NCI-H774 (cell line): ENCODE measurements at regions not wholly inside any gene's neighbourhood (a gene's known extent, or its start where the extent isn't known, plus 50 kb on each side); places are given as distances from the start of the nearest gene placed in this dataset.

Experiments
- DNase-seq: peaks from one replicate; lab custom pipeline; 2025; lab: John Stamatoyannopoulos, UW

DNA sequence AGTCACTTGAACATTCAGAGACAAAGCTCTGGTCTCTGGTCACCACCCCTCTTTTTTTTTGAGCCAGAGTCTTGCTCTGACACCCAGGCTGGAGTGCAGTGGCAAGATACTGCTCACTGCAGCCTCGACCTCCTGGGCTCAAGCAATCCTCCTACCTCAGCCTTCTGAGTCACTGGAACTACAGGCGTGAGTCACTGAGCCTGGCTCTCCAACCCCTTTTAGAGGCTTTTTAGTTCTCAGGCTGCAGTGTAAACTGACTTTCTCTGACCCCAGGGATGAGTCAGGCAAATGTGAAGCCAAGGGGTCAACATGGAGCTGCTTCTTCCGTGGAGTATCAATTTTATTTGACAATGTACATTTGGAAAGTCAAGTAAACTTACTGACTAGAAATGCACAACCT is 229.2 kb downstream of the PTTG2 start:
- no peak for DNase-seq

DNA sequence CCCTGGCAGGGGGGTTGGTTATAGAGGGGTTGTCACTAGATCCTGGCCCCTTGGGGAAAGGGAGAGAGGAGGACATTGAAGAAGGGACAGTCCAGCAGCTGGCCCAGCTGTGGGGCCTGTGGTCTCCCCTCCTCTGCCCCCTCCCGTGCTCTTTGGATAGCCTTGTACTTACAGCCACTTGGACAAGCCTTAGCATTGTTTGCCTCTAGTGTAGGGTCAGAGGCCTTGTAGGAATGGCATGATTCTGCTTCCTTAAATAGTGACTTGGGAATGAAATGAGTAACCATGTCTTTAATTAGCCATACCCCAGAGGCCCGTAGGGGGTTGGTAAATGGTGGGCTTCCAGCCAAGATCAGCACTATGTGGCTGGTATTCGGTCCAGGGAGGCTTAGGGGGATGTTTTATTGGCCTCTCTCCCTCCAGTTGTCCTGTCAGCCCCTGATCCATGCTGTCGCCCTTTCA is 230.6 kb downstream of the PTTG2 start:
- no peak for DNase-seq

DNA sequence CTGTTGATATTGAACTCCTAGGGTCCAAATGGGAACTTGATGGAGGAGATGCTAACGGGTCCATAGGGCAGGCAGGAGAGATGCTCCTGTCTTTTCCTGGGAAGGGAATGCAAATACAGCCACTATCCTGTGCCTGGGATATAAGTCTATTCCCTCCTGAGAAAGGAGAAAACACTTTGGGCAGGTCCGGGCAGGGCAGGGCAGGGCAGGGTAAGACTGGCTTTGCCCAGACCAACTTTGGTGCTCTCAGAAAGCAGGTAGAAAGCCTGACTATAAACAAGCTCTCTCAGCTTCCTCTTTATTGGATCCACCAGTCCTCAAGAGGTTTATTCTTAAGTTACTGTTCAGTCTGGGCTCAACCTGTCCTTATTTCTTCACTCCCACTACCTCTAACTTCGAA is 232.3 kb downstream of the PTTG2 start:
- no peak for DNase-seq

DNA sequence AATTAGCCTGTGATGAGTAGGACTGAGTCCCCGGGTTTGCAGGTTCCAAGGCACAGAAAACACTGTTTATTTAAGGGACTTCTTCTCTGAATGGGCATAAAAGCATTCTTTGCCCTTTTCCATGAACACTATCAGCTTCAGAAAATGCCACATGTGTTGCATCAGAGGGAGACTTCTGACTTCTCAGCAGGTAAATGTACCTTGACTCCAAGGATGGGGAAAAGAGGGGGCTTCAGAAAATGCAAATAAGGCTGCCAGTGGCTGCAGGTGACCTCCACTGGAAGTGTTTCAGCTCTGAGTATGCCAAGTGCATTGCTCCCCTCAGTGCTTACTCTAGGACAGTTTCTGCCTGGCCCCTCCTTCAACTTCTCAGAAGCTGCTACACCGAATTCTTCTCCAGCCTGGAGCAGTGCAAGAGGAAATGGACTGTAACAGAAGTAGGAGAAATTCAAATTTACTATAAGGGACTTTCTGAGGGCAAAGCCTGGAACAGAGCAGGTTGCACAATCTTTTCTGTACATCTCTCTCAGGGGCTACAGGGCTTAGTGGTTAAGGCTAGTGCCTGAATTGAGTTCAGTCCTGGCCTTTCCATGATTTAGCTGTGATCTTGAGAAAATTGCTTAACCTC is 233.2 kb downstream of the PTTG2 start:
- DNase-seq: no peak

DNA sequence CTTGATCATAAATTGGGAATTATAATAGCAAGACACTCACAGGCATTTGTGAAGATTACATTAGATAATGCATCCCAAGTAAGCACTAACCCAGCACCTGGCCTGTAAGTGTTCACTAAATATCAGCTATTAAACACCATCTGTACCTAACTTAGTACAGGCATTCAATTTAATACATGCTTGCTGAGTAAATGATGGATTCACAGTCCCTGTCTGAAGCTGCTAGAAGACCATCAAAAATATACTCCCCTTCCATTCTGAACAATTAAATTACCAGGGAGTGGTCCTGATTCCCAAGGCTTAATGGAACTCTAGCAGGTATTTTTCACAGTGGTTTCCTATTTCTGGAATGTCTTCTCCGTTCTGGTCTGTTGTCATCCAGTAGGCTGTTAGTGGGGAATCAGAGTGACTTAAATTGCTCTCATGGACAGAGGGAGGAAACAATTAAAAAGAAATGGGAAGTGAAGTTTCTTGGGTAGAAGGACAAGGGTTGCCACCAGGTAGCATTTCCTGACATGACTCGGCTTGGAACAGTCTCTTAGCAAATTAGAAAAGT is 233.9 kb downstream of the PTTG2 start:
- DNase-seq: no peak

DNA sequence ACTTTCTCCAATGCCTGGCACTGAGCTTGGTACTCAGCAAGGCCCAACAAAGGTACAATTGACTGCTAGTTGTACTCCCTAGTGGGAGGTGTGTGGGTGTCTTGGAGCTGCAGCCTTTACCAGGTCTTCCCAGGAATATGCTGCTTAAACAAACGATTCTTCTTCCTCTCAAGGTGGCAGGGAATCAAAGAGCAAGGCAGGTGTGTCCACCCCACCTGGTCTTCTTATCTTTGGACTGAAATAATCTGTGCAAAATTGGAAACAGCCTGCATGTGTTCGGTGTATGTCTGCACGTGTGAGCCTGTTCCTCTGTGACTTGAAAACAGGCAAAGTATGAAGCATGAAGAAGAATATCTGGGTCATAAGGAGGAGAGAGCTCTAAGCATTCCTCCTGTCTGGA is 235.3 kb downstream of the PTTG2 start:
- no peak for DNase-seq

DNA sequence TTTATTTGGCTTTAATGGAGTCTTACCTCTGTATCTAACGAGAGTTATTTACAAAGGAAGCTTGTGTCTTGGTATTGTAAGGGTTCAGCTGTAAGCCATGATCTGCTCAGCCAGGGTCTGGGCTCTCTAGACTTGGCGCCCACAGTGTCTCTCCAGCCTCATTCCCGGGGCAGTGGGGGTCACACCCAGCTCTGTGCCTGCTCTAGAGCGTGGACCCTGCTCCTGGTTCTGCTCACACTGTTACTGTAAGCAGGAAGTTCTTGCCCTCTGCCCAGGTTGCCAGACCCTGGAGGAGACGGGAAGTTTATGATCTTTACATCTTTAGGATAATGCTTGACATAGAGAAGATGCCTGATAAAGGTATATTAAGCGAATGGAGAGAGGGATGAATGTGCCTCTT is 235.7 kb downstream of the PTTG2 start:
- DNase-seq: no peak

DNA sequence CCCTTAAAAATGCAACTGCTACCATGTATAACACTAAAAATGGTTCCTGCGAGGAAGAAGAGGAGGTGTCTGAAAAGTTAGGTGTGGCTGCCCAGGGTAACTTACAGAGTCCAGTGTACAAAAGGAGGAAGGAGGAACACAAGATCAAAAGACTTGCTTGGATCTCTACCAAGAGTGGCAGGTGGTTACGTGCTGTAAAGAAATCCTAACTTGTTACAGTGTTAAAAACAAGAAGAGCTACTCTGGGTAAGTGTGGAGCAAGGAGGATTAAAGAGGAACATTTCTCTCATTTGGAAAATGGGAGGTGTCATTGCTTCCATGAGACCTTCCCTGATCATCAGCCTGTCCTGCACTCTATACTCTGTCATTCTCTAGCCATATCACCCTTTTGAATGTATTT is 242.0 kb downstream of the PTTG2 start:
- no peak for DNase-seq

DNA sequence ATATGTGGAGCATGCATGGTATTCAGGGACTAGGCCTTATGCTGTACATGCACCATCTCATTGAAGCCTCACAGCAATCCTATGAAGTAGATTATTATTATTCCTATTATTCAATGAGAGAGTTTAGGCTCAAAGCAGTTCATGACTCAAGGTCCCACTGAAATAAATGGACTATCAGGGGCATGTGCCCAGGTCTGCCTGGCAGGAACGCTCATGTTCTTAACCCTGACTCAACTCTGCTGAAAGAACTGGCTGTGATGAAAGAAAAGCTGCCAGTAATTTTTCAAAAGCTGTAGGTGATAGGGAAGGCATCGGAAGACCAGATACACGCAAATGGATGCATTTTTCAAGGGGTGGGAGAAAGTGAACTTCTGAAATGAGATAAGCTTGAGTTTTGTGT is 243.4 kb downstream of the PTTG2 start:
- DNase-seq: no peak

DNA sequence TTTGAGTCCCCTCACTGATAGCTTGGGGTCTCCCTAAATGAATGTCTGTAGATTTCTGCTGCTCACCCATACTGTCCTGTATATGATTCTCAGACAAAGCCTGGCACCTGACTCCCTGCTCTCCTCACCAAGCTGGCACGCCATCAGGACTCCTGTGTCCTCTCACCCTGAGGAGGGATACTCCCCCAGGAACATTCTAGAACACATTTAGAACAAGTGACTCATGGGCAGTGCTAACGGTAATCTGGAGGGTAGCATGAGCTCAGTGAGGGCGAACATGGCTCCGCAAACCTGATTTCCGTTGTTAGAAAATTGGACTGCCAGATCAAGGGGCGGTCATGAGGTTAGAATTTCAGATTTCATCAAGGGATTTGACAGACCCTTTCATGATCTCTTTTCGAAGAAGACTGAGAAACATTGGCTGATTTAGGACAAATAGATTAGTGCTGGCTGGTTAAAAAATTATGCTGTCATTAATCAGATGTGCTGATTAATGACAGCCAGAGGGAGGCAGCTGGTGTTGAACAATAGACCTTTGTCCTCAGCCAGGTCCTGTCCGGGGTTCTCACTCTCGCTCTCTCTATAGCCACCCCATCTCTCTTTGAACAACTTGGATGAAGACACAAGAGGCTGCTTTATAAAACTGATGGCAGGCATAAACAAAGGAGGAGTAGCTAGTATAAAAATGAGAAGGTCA is 244.3 kb downstream of the PTTG2 start:
- DNase-seq: no peak

DNA sequence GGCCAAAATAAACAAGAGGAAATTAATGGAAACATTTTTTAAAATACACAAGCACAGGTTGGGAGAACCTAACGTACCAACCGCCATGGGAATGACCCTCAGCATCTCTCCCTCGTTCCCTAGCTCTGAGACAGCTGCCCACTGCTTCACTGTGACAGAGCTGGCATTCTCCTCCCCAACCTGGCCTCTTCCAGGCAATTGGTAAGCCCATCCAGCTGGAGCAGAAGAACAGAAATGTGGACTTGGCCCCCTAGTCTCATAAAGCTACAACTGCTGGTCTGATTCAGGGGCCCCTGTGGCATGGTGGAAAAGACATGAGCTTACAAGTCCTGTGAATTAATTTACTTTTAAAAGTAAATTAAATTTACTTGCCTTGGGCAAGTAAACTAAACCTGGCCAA is 245.1 kb downstream of the PTTG2 start:
- no peak for DNase-seq

DNA sequence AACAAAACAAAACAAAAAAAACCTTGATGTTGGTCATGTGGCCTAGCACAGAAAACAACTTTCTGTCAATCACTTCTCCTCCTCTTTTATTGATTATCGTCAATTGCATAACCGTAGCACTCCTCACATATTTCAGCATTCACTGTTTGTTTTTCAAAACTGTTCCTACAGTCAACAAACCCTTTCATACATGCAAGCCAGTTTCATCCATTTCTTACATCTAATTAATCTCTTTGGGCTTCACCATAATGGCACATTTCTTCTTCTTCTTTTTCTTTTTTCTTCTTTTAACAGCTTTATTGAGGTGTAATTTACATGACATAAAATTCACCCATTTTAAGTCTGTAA is 246.9 kb downstream of the PTTG2 start:
- DNase-seq: no peak

DNA sequence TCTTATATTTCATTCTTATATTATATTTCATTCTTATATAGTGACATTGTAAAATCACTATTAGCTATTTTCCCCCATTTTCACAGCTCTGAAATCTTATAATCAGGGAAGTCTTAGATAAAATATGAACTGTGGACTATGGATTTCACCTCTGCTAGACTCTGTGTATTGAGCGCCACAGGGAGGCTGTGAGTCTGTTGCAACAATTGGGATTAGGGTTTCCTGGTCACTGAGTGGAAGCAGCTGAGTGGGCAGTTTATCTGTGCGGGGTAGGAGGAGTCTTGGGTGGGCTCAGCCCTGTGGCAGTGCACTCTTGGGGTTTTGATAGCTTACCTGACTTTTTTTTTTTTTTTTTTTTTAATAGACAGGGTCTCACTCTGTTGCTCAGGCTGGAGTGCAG is 249.5 kb downstream of the PTTG2 start:
- DNase-seq: no peak

DNA sequence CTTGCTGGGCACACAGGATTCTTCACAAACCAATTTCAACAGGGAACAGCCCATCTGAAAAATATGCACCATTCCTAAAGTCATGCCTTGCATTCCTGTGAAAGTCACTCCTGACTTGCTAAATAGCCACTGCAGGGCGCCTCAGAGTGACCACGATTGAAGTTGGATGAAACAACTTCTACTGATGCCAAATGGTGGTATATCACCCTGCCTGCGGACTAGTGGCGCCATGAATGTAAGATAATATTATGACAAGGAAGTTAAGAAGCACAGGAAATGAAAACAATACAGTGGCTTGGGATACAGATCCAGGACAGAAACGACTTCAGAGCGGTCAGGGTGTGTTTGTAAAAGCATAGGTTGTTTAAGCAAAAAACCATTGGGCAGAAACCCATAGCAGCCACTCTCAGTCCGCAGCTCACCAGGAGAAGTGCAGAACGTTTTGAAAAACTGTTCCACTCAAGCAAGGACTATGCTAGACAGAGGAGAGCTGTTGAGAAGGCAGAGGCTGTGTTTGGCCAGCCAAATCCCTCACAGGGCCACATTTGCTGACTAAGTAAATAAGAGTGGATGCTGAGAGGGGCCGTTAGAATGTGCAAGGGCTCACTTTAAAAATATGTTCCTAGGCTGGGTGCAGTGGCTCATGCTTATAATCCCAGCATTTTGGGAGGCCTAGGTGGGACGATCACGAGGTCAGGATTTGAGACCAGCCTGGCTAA is 250.4 kb downstream of the PTTG2 start:
- no peak for DNase-seq

DNA sequence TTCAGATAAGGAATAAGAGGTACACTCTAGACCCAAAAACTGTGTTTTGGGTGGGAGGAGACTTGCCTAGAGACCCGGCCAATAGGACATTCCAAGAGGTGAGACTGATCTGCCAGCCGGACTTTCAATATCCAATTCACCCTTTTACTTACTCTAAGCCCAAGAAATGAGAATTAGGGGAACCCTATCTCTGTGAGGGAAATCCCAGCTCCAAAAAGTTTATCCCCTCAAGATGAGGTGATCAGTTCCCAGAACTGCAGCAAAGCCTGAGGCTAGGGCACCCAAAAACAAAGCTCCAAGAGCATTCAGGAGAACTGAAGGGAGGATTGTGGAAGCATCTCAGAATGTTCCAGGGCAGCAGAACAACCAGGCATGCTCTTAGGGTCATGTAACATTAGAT is 251.7 kb downstream of the PTTG2 start:
- no peak for DNase-seq

DNA sequence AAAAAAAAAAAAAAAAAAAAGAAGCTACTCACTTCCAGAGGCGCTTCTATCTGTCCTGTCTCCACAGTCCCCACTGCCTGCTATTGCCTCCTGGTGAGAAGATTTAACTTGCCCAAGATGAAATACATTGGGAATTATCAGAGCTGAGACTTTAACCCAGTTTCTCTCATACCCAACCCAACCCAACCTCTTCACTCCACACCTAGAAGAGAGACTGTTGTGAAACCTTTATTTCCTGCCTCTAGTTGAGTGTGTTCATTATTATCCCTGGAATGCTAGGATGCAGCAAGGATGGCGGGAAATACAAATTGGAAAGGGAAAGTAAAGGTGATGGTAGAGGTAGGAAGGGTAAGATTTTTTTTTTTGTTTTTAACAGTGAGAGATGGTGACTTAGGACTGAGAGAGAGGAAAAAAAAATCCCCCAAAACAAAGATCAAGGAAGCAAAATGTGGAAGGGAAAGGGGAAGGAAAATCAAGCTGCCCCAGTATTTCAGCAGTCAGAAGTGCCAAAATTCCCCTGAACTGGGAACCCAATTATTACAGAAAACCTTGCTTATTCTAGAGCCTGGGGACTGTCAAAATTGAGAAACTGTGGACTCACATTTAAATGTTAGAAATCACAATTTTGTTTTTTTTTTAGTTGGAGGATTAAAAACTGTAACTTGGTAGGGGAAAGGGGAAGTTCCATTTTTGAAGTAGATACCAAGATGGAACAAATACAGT is 253.0 kb downstream of the PTTG2 start:
- no peak for DNase-seq

DNA sequence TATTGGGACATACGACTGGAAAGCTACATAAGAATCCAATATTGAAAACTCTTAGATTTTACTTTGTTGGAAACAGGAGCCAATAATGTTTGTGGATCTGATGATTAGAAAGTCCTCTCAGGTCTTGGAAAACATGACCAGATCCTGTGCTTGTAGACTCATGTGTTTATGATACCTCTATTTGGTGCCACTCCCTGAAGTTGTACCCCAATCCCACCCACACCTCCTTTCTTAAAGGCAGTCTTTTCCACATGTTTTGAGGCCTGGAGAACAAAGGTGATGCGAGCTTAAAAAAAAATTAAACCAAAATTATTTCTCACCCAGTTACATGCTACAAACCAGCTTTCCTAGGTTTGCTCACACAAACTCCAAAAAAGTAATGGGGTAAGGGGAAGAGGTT is 262.7 kb downstream of the PTTG2 start:
- DNase-seq: no peak

DNA sequence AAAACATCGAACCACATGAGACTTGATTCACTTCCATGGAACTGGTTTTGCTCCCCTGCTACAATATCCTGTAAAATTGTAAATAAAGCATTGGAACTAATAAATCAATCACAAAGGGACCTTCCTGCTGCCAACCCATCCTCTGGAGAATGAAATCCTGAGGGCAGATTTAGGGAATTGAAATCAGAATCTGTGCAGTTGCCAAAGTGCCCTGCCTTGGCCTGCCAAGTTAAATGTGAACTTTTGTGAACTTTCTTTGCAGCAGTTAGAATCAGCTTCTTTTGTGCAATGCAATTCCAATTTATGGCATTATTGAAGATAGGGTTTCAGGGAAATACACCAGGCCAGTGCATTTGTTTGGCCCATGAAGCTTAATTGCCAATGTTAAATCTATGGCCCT is 263.1 kb downstream of the PTTG2 start:
- no peak for DNase-seq

DNA sequence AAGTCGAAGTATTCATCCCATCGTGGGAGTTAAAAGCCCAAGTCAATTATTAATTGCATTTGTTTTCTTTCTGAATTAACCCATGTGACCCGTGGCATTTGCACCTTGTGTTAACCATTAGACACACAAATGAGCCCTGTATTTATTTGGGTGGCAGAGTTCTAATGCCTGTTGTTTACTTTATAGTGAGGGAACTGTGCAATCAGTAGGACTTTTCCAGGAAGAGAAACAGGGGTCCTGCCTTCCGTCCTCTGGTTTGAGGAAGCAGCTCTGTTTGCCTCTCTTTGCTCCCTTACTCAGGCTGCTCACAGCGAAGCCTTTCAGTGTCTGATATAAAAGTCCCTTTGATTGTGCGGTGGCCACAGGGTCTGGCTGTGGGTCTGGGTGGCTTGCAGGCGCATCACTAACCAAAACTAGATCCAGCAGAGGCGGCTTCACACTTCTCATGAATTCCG is 263.6 kb downstream of the PTTG2 start:
- no peak for DNase-seq

DNA sequence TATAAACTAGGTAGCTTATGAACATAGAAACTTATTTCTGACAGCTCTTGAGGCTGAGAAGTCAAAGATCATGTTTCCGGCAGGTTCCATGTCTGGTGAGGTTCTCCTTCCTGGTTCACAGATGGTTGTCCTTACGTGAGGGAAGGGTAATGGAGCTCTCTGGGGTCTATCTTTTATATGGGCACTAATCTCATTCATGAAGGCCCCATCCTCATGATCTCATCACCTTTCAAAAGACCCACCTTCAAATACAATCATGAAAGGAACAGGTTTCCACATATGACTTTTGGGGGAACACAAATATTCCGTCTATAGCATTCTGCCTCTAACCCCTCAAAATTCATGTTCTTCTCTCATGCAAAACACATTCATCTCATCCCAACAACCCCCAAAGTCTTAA is 264.7 kb downstream of the PTTG2 start:
- no peak for DNase-seq

DNA sequence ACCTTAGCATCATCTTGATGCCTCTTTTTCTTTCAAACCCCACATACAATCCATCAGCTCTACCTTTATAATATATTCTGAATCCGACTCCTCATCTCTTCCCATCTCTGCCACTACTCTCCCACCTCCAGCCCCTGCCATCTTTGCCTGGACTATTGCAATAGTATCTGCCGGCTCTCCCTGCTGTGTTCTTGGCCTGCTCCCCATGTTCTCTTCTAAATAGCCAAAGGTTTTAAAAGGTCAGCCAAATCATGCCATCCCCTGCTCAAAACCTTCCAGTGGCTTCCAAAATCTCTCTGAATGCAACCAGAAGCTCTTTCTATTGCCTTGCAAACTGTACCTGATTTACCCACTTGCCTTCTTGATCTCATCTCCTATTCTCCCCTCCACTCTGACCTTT is 266.0 kb downstream of the PTTG2 start:
- no peak for DNase-seq

DNA sequence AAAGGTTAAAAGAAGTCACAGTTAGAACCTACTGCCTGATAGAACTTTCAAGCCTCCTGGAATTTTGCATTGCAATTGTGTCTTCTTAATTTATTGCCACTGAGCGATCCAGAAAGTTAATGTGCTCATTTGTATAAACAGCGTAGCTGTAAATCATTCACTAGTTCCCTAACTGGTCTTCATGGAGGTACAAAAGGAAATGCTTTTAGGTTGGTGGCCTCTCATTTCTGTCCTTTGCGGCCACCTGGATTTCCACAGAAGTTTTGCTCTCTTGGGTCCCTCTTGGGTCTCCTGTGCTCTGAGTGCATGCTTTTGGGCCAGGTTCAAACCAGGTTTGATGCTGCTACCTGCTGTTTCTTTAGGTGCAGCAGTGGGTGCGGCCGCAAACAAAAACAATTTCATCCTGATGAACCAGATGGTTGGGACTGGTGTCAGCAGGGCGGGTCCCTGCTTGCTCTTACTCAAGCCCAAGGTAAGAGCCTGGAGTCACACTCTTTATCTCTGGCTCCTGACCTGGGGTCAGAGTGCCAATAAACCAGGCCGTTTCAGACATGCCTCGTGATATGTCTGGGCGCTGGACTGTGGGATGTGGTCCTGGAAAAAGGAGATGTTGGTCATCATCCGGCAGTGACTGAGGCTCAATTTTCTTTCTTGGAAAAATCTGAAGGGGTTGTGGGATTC is 270.1 kb downstream of the PTTG2 start:
- no peak for DNase-seq
